ENCODE measurements at regions not wholly inside any gene's neighbourhood (a gene's known extent, or its start where the extent isn't known, plus 50 kb on each side); places are given as distances from the start of the nearest gene placed in this dataset.

DNA sequence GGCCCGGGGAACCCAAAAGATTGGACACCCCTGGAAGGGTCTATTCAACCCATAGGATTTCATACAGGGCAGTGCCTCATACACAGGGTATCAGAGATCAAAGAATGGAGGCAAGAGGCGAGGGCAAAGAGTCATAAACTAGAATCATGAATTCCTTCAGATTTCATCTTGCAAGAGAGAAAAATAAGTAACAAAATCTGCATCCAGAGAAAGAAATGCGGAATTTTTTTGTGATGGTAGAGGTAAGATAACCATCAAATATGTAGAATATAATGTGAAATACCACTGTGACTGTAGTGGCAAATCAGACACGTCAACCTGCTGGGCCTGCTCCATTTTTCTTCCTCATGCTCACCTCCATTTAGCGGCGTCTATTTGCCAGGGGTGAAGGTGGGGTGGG lies 143.6 kb downstream of the SNX18 start:
- TF ChIP-seq, protein P1, sequence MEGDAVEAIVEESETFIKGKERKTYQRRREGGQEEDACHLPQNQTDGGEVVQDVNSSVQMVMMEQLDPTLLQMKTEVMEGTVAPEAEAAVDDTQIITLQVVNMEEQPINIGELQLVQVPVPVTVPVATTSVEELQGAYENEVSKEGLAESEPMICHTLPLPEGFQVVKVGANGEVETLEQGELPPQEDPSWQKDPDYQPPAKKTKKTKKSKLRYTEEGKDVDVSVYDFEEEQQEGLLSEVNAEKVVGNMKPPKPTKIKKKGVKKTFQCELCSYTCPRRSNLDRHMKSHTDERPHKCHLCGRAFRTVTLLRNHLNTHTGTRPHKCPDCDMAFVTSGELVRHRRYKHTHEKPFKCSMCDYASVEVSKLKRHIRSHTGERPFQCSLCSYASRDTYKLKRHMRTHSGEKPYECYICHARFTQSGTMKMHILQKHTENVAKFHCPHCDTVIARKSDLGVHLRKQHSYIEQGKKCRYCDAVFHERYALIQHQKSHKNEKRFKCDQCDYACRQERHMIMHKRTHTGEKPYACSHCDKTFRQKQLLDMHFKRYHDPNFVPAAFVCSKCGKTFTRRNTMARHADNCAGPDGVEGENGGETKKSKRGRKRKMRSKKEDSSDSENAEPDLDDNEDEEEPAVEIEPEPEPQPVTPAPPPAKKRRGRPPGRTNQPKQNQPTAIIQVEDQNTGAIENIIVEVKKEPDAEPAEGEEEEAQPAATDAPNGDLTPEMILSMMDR (conservative IDR thresholded peaks at IDR 0.05 in 1 of 2, IDR thresholded peaks at IDR 0.05 in 1 of 2; ENCODE audit: low read depth in 1 of 2, low read length in 2 of 2), result no peak
- TF ChIP-seq EZH2 (IDR thresholded peaks at IDR 0.05; ENCODE audit: low read length, missing control alignments), result no peak
